WTC11 (cell line): ENCODE measurements at regions not wholly inside any gene's neighbourhood (a gene's known extent, or its start where the extent isn't known, plus 50 kb on each side); places are given as distances from the start of the nearest gene placed in this dataset.
A peak's percentile ranks its signal among the peaks of the same experiment; 100 is the strongest.

ENCODE experiments used
- ATAC-seq: fragments of 200-7000 bp; cut with Tn5 transposase; 2 replicates; pipeline ENCODE4 v1.10.0; 2021; ENCODE audit warnings: mild to moderate bottlenecking, moderate library complexity
- CTCF ChIA-PET: fragments of 300-600 bp; sonication (Branson Sonifier 250); formaldehyde crosslinking; loops from one replicate; lab custom pipeline; 2021; ENCODE audit warnings: antibody characterized with exemption; lab: Charles Lee
- POLR2A ChIA-PET: fragments of 350-600 bp; sonication (Branson Sonifier 250); formaldehyde crosslinking; loops from one replicate; lab custom pipeline; 2021; ENCODE audit warnings: antibody characterized with exemption; lab: Charles Lee
- DNase-seq: peaks from one replicate; pipeline ENCODE4 v3.0.0; 2021; ENCODE audit warnings: low spot score
- H3K27ac Mint-ChIP-seq: 2 replicates; pipeline ENCODE4 v1.8.0; 2021; ENCODE audit warnings: mixed read lengths
- H3K27me3 Mint-ChIP-seq: 2 replicates; pipeline ENCODE4 v1.8.0; 2021; ENCODE audit warnings: low read depth, mild to moderate bottlenecking, moderate library complexity, mixed read lengths
- H3K36me3 Mint-ChIP-seq: 2 replicates; pipeline ENCODE4 v1.8.0; 2021; ENCODE audit warnings: mixed read lengths
- H3K4me1 Mint-ChIP-seq: 2 replicates; pipeline ENCODE4 v1.8.0; 2022; ENCODE audit warnings: mixed read lengths
- H3K4me3 Mint-ChIP-seq: 2 replicates; pipeline ENCODE4 v1.8.0; 2021; ENCODE audit warnings: mild to moderate bottlenecking, moderate library complexity, mixed read lengths
- H3K9me3 Mint-ChIP-seq: 2 replicates; pipeline ENCODE4 v1.8.0; 2021; ENCODE audit warnings: mixed read lengths
- CBFB ChIP-seq: sonication (generic); formaldehyde crosslinking; IDR thresholded peaks from 2 replicates; pipeline ENCODE4 v1.8.1; 2022; ENCODE audit warnings: mild to moderate bottlenecking, low read depth, missing genetic modification reagents
- CREB1 ChIP-seq: sonication (generic); formaldehyde crosslinking; IDR thresholded peaks from 2 replicates; pipeline ENCODE4 v1.8.0; 2023; ENCODE audit warnings: mild to moderate bottlenecking, missing genetic modification reagents
- ELF4 ChIP-seq: sonication (generic); formaldehyde crosslinking; IDR thresholded peaks from 2 replicates; pipeline ENCODE4 v1.8.1; 2022; ENCODE audit warnings: low read depth, mild to moderate bottlenecking, moderate library complexity, missing genetic modification reagents
- FOXJ3 ChIP-seq: sonication (generic); formaldehyde crosslinking; IDR thresholded peaks from 2 replicates; pipeline ENCODE4 v1.9.0; 2021; ENCODE audit warnings: missing genetic modification reagents, mild to moderate bottlenecking, borderline replicate concordance
- GABPB1 ChIP-seq: sonication (generic); formaldehyde crosslinking; IDR thresholded peaks from 2 replicates; pipeline ENCODE4 v1.8.1; 2023; ENCODE audit warnings: mild to moderate bottlenecking, missing genetic modification reagents
- GRHL2 ChIP-seq: fragments of 250-450 bp; sonication (Bioruptor Pico); IDR thresholded peaks from 2 replicates; pipeline ENCODE4 v1.8.0; 2022; ENCODE audit warnings: mild to moderate bottlenecking, moderate library complexity; ENCODE audit not compliant: insufficient replicate concordance, severe bottlenecking
- GTF2I ChIP-seq: fragments of 250-450 bp; sonication (Bioruptor Pico); conservative IDR thresholded peaks from 2 replicates; pipeline ENCODE4 v1.4.0; 2021; ENCODE audit warnings: mild to moderate bottlenecking
- IRF2 ChIP-seq: sonication (generic); formaldehyde crosslinking; IDR thresholded peaks from 2 replicates; pipeline ENCODE4 v1.8.0; 2022; ENCODE audit warnings: low read depth, missing genetic modification reagents, borderline replicate concordance
- MXD4 ChIP-seq: fragments of 250-450 bp; sonication (Bioruptor Pico); IDR thresholded peaks from 2 replicates; pipeline ENCODE4 v1.8.0; 2021; ENCODE audit warnings: mild to moderate bottlenecking, moderate library complexity, borderline replicate concordance
- SMAD3 ChIP-seq: sonication (generic); formaldehyde crosslinking; IDR thresholded peaks from 2 replicates; pipeline ENCODE4 v1.8.0; 2022; ENCODE audit warnings: missing genetic modification reagents, mild to moderate bottlenecking, borderline replicate concordance
- ZNF138 ChIP-seq: sonication (generic); formaldehyde crosslinking; conservative IDR thresholded peaks from 2 replicates; pipeline ENCODE4 v1.8.1; 2022; ENCODE audit warnings: mild to moderate bottlenecking, moderate library complexity, missing genetic modification reagents
- ZNF232 ChIP-seq: sonication (generic); formaldehyde crosslinking; IDR thresholded peaks from 2 replicates; pipeline ENCODE4 v1.8.0; 2022; ENCODE audit warnings: mild to moderate bottlenecking, missing genetic modification reagents
- ZNF423 ChIP-seq: fragments of 250-450 bp; sonication (Bioruptor Pico); IDR thresholded peaks from 2 replicates; pipeline ENCODE4 v2.1.2; 2022; ENCODE audit warnings: mild to moderate bottlenecking, moderate library complexity
- TF ChIP-seq, protein P1 (sequence below): fragments of 250-450 bp; sonication (Bioruptor Pico); IDR thresholded peaks from 2 replicates; pipeline ENCODE4 v1.9.0; 2021; ENCODE audit warnings: moderate library complexity, mild to moderate bottlenecking, inconsistent platforms, borderline replicate concordance
- TF ChIP-seq, protein P2 (sequence below): fragments of 200-600 bp; IDR thresholded peaks from 2 replicates; pipeline ENCODE4 v1.8.0; 2022; ENCODE audit warnings: antibody characterized with exemption
- TF ChIP-seq, protein P3 (sequence below): sonication (generic); formaldehyde crosslinking; IDR thresholded peaks from 2 replicates; pipeline ENCODE4 v1.8.0; 2022; ENCODE audit warnings: mild to moderate bottlenecking, missing genetic modification reagents
- TF ChIP-seq, protein P4 (sequence below): sonication (generic); formaldehyde crosslinking; IDR thresholded peaks from 2 replicates; pipeline ENCODE4 v1.8.1; 2022; ENCODE audit warnings: mild to moderate bottlenecking, moderate library complexity, missing genetic modification reagents
- TF ChIP-seq, protein P5 (sequence below): fragments of 250-450 bp; sonication (Bioruptor Pico); IDR thresholded peaks from 2 replicates; pipeline ENCODE4 v1.9.0; 2021; ENCODE audit warnings: mild to moderate bottlenecking, borderline replicate concordance
- TF ChIP-seq, protein P6 (sequence below): sonication (generic); formaldehyde crosslinking; IDR thresholded peaks from 2 replicates; pipeline ENCODE4 v1.8.1; 2022; ENCODE audit warnings: missing genetic modification reagents, borderline replicate concordance

DNA sequence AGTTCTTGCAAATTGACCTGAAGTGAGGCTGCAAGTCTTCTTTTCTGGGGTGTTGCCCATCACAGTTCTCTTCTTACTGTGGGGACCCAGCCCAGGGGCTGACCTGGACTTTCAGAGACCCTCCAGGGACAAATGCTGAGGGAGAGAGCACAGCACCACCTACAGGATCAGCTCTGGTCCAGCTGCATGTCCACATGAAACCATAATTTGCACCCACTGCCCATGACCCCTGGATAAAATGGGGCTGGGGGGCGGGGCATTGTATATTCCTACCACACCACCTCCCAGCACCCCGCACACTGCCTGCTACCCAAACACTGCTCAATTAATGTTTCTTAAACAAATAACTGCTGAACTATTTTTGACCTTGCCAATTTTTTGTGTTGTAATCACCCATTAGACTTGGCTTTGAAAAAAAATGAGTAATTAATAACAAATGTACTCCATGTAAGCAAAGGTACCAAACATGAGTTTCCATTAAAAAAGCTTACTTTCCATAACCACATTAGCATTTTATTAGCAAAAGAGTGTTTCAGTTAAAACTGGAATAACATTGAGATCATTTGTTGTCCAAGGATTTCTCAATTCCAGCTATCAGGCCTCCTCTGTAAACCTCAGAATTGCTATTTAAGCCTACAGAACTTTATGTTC lies 168.0 kb upstream of the RAB4A start:
- POLR2A ChIA-PET, result no interaction called here
- DNase-seq, result peak; percentile 48
- Mint-ChIP-seq H3K27me3 (0 out of 2 replicates have a peak, but pooled peaks cover 2% of the 10 kb centered on the region), H3K4me3 (no peak overlapping the region), H3K36me3 (no peaks in the 10 kb centered on the region), H3K27ac (no peak overlapping the region), H3K9me3 (no peaks in the 10 kb centered on the region), H3K4me1 (peaks cover 35% of the 10 kb centered on the region)
- ATAC-seq, result peak; percentile 64
- no peak for TF ChIP-seq ELF4 (CRISPR knock-in tag)
- TF ChIP-seq, protein P1, sequence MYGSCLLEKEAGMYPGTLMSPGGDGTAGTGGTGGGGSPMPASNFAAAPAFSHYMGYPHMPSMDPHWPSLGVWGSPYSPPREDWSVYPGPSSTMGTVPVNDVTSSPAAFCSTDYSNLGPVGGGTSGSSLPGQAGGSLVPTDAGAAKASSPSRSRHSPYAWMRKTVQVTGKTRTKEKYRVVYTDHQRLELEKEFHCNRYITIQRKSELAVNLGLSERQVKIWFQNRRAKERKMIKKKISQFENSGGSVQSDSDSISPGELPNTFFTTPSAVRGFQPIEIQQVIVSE, result no peak
- TF ChIP-seq, protein P2, sequence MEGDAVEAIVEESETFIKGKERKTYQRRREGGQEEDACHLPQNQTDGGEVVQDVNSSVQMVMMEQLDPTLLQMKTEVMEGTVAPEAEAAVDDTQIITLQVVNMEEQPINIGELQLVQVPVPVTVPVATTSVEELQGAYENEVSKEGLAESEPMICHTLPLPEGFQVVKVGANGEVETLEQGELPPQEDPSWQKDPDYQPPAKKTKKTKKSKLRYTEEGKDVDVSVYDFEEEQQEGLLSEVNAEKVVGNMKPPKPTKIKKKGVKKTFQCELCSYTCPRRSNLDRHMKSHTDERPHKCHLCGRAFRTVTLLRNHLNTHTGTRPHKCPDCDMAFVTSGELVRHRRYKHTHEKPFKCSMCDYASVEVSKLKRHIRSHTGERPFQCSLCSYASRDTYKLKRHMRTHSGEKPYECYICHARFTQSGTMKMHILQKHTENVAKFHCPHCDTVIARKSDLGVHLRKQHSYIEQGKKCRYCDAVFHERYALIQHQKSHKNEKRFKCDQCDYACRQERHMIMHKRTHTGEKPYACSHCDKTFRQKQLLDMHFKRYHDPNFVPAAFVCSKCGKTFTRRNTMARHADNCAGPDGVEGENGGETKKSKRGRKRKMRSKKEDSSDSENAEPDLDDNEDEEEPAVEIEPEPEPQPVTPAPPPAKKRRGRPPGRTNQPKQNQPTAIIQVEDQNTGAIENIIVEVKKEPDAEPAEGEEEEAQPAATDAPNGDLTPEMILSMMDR, result 0 out of 2 replicates have a peak, but pooled peaks have one; percentile 28
- CTCF ChIA-PET, result interaction anchor here (0.7 to 1.4 kb wide), 6 partner anchors 9 to 411 kb away, joined by 3 to 6 read pairs (median 4); no protein-coding TSS in a partner anchor

DNA sequence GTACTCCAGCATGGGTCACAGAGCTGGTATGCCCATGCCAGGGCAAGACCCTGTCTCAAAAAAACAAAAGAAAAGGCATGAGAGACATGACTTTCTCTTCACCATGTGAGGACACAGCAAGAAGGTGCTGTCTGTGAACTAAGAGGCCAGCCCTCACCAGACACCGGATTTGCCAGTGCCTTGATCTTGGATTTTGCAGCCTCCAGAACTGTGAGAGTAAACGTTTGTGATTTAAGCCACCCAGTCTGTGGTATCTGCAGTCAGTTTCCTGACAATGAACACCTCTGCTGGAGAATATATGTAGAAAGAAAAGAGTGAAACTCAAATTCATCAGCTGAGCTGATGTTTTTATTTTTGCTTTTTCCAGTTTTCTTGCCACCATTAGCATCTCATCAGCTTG lies 166.3 kb upstream of the RAB4A start:
- DNase-seq (no peak), ATAC-seq (no peak)
- Mint-ChIP-seq H3K9me3 (no peaks in the 10 kb centered on the region), H3K27ac (no peak overlapping the region), H3K4me3 (no peak overlapping the region), H3K27me3 (peaks cover 2% of the 10 kb centered on the region; the same call in 1 of the 2 replicates), H3K4me1 (peaks cover 36% of the 10 kb centered on the region), H3K36me3 (no peaks in the 10 kb centered on the region)
- CTCF ChIA-PET, result no interaction called here
- TF ChIP-seq CBFB (CRISPR knock-in tag) (no peak), GTF2I (CRISPR knock-in tag) (no peak), ZNF232 (no peak), MXD4 (no peak), ZNF138 (CRISPR knock-in tag) (no peak), SMAD3 (CRISPR knock-in tag) (no peak), FOXJ3 (CRISPR knock-in tag) (no peak), GABPB1 (CRISPR knock-in tag) (no peak), GRHL2 (CRISPR knock-in tag) (no peak), CREB1 (no peak), ZNF423 (CRISPR knock-in tag) (no peak), IRF2 (CRISPR knock-in tag) (no peak)
- TF ChIP-seq, protein P3, sequence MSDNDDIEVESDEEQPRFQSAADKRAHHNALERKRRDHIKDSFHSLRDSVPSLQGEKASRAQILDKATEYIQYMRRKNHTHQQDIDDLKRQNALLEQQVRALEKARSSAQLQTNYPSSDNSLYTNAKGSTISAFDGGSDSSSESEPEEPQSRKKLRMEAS, result no peak
- TF ChIP-seq, protein P4, sequence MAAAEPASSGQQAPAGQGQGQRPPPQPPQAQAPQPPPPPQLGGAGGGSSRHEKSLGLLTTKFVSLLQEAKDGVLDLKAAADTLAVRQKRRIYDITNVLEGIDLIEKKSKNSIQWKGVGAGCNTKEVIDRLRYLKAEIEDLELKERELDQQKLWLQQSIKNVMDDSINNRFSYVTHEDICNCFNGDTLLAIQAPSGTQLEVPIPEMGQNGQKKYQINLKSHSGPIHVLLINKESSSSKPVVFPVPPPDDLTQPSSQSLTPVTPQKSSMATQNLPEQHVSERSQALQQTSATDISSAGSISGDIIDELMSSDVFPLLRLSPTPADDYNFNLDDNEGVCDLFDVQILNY (CRISPR knock-in tag), result no peak
- TF ChIP-seq, protein P1, result no peak
- TF ChIP-seq, protein P5, sequence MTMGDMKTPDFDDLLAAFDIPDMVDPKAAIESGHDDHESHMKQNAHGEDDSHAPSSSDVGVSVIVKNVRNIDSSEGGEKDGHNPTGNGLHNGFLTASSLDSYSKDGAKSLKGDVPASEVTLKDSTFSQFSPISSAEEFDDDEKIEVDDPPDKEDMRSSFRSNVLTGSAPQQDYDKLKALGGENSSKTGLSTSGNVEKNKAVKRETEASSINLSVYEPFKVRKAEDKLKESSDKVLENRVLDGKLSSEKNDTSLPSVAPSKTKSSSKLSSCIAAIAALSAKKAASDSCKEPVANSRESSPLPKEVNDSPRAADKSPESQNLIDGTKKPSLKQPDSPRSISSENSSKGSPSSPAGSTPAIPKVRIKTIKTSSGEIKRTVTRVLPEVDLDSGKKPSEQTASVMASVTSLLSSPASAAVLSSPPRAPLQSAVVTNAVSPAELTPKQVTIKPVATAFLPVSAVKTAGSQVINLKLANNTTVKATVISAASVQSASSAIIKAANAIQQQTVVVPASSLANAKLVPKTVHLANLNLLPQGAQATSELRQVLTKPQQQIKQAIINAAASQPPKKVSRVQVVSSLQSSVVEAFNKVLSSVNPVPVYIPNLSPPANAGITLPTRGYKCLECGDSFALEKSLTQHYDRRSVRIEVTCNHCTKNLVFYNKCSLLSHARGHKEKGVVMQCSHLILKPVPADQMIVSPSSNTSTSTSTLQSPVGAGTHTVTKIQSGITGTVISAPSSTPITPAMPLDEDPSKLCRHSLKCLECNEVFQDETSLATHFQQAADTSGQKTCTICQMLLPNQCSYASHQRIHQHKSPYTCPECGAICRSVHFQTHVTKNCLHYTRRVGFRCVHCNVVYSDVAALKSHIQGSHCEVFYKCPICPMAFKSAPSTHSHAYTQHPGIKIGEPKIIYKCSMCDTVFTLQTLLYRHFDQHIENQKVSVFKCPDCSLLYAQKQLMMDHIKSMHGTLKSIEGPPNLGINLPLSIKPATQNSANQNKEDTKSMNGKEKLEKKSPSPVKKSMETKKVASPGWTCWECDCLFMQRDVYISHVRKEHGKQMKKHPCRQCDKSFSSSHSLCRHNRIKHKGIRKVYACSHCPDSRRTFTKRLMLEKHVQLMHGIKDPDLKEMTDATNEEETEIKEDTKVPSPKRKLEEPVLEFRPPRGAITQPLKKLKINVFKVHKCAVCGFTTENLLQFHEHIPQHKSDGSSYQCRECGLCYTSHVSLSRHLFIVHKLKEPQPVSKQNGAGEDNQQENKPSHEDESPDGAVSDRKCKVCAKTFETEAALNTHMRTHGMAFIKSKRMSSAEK (CRISPR knock-in tag), result no peak
- TF ChIP-seq, protein P6, sequence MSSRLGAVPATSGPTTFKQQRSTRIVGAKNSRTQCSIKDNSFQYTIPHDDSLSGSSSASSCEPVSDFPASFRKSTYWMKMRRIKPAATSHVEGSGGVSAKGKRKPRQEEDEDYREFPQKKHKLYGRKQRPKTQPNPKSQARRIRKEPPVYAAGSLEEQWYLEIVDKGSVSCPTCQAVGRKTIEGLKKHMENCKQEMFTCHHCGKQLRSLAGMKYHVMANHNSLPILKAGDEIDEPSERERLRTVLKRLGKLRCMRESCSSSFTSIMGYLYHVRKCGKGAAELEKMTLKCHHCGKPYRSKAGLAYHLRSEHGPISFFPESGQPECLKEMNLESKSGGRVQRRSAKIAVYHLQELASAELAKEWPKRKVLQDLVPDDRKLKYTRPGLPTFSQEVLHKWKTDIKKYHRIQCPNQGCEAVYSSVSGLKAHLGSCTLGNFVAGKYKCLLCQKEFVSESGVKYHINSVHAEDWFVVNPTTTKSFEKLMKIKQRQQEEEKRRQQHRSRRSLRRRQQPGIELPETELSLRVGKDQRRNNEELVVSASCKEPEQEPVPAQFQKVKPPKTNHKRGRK, result no peak
- TF ChIP-seq, protein P2, result no peak
- TF ChIP-seq, all 79 proteins: peak for 0
- POLR2A ChIA-PET, result no interaction called here
